Naive thymus-derived CD4-positive, alpha-beta T cell (primary cell): ENCODE measurements at regions not wholly inside any gene's neighbourhood (a gene's known extent, or its start where the extent isn't known, plus 50 kb on each side); places are given as distances from the start of the nearest gene placed in this dataset.

ENCODE experiments used
- ATAC-seq: fragments of 150-1000 bp; cut with Tn5 transposase; 2 replicates; pipeline ENCODE4 v1.10.0; 2021; ENCODE audit warnings: mild to moderate bottlenecking, moderate library complexity
- CTCF ChIA-PET: fragments of 350-600 bp; sonication (Branson Sonifier 250); formaldehyde crosslinking; loops from one replicate; lab custom pipeline; 2021; ENCODE audit warnings: antibody characterized with exemption; lab: Charles Lee
- POLR2A ChIA-PET: fragments of 350-600 bp; sonication (Branson Sonifier 250); formaldehyde crosslinking; loops from one replicate; lab custom pipeline; 2021; ENCODE audit warnings: antibody characterized with exemption, inconsistent platforms; lab: Charles Lee
- DNase-seq, 9 donors: peaks; one replicate each; pipeline versions ENCODE4 v3.0.0 to v3.0.0-alpha.2; 2020 to 2022; ENCODE audit warnings: mixed read lengths in 1 of 9
- H3K27ac ChIP-seq: one replicate; pipeline ENCODE4 v1.7.0; 2013; ENCODE audit warnings: mild to moderate bottlenecking, low read depth, low read length, moderate library complexity
- H3K27me3 ChIP-seq, 2 donors: one replicate each; pipeline ENCODE4 v1.7.0; 2013; ENCODE audit warnings: low read length in 2 of 2, mild to moderate bottlenecking in 2 of 2, moderate library complexity in 2 of 2; ENCODE audit not compliant: control insufficient read depth in 2 of 2, insufficient read depth in 2 of 2
- H3K36me3 ChIP-seq, 3 experiments: 1 replicate in 2 of 3; 2 replicates in 1 of 3; pipeline ENCODE4 v1.7.0; 2013; ENCODE audit warnings: low read length in 3 of 3, mild to moderate bottlenecking in 3 of 3, moderate library complexity in 1 of 3; ENCODE audit not compliant: insufficient read depth in 3 of 3, control insufficient read depth in 2 of 3
- H3K4me1 ChIP-seq, 2 donors: one replicate each; pipeline ENCODE4 v1.7.0; 2013; ENCODE audit warnings: low read length in 2 of 2, mild to moderate bottlenecking in 2 of 2, moderate library complexity in 1 of 2; ENCODE audit not compliant: control insufficient read depth in 2 of 2, insufficient read depth in 2 of 2
- H3K4me3 ChIP-seq: 2 replicates; pipeline ENCODE4 v1.7.0; 2013; ENCODE audit warnings: mild to moderate bottlenecking, low read length
- H3K9me3 ChIP-seq, 3 experiments: 1 replicate in 2 of 3; 2 replicates in 1 of 3; pipeline ENCODE4 v1.7.0; 2013; ENCODE audit warnings: low read length in 3 of 3; ENCODE audit not compliant: control insufficient read depth in 2 of 3
- H3K27ac Mint-ChIP-seq, 9 donors: one replicate each; pipeline ENCODE4 v1.8.0; 2020 to 2022; ENCODE audit warnings: mixed read lengths in 9 of 9, mild to moderate bottlenecking in 8 of 9, moderate library complexity in 5 of 9, inconsistent platforms in 2 of 9
- H3K27me3 Mint-ChIP-seq, 5 donors: one replicate each; pipeline ENCODE4 v1.8.0; 2021 to 2022; ENCODE audit warnings: mixed read lengths in 5 of 5, mild to moderate bottlenecking in 1 of 5
- H3K36me3 Mint-ChIP-seq, 5 donors: one replicate each; pipeline ENCODE4 v1.8.0; 2020 to 2022; ENCODE audit warnings: mixed read lengths in 5 of 5, mild to moderate bottlenecking in 3 of 5, inconsistent platforms in 1 of 5
- H3K4me1 Mint-ChIP-seq, 7 donors: one replicate each; pipeline ENCODE4 v1.8.0; 2020 to 2022; ENCODE audit warnings: mixed read lengths in 7 of 7, mild to moderate bottlenecking in 3 of 7, inconsistent platforms in 1 of 7
- H3K4me3 Mint-ChIP-seq, 10 donors: one replicate each; pipeline ENCODE4 v1.8.0; 2020 to 2022; ENCODE audit warnings: mild to moderate bottlenecking in 10 of 10, mixed read lengths in 10 of 10, moderate library complexity in 6 of 10, inconsistent platforms in 2 of 10
- H3K9me3 Mint-ChIP-seq, 11 donors: one replicate each; pipeline ENCODE4 v1.8.0; 2020 to 2022; ENCODE audit warnings: mixed read lengths in 11 of 11, mild to moderate bottlenecking in 4 of 11, inconsistent platforms in 1 of 11, moderate library complexity in 1 of 11
- intact Hi-C, 2 donors: fragments of 100-400 bp; cut with micrococcal nuclease; formaldehyde crosslinking; loops; one replicate each; pipeline ENCODE4 v1.15.1; 2023

DNA sequence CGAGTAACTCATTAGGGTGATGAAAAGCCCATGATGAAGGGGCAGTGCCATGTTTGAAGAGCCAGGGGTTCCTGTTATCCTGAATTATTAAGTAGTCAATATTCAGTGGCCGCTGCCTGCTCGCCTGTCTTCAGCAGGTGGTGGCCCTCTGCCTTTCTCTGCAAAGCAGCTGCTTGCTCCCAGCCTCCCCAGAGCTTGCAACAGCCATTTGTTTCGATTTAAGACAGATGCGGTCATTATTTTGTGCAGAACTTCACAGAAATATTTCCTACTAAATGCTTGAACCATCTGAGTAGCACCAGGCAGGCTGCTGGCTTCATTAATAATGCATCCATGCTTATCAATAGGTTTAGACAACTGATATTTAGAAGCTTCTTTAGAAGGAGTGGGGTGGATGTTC, 104.3 kb upstream of the TTC29 start:
- peaks cover 0 to 4% (median 0%) of the 10 kb centered on the region in 5 donors for H3K36me3 Mint-ChIP-seq
- intact Hi-C loops: no loop called here
- POLR2A ChIA-PET: no interaction called here
- H3K27ac Mint-ChIP-seq: no peak overlapping the region
- no peaks in the 10 kb centered on the region for H3K9me3 ChIP-seq
- ATAC-seq: no peak
- no peaks in the 10 kb centered on the region for H3K27me3 ChIP-seq
- CTCF ChIA-PET: no interaction called here
- H3K4me3 ChIP-seq: no peak overlapping the region
- no peak overlapping the region for H3K4me3 Mint-ChIP-seq
- peaks cover 0 to 11% (median 4%) of the 10 kb centered on the region in 11 donors for H3K9me3 Mint-ChIP-seq
- H3K27me3 Mint-ChIP-seq: peaks cover 13 to 46% (median 37%) of the 10 kb centered on the region in 5 donors
- no peaks in the 10 kb centered on the region for H3K4me1 ChIP-seq
- H3K27ac ChIP-seq: no peak overlapping the region
- H3K36me3 ChIP-seq: no peaks in the 10 kb centered on the region
- H3K4me1 Mint-ChIP-seq: no peaks in the 10 kb centered on the region
- no peak for DNase-seq

DNA sequence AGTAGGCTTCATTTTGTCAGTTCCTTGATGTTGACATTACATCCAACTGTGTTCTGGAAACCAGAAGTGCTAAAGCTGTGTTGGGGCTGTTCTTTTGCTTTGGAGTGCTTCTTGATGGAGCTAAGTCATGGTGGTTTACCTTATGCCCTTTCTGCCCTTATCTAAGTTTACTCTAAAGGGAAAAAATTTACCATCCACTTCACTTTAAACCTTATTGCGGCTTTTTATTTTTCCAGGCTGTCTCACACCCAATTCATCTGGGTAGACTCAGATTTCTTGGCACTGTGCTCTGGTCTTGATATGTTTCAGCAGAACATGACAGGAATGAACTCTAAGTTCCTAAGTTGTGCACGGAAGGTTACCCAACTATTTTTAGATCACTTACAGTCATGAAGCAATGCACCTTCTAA, 104.7 kb upstream of the TTC29 start:
- Mint-ChIP-seq H3K9me3 (peaks cover 0 to 11% (median 4%) of the 10 kb centered on the region in 11 donors), H3K27ac (no peak overlapping the region), H3K4me1 (peaks cover 0 to under 1% (median 0%) of the 10 kb centered on the region in 7 donors), H3K4me3 (no peak overlapping the region), H3K36me3 (peaks cover 0 to 4% (median 0%) of the 10 kb centered on the region in 5 donors), H3K27me3 (peaks cover 13 to 42% (median 34%) of the 10 kb centered on the region in 5 donors)
- intact Hi-C loops: no loop called here
- Histone ChIP-seq H3K36me3 (no peaks in the 10 kb centered on the region), H3K27ac (no peak overlapping the region), H3K4me3 (no peak overlapping the region), H3K4me1 (no peaks in the 10 kb centered on the region), H3K9me3 (no peaks in the 10 kb centered on the region), H3K27me3 (no peaks in the 10 kb centered on the region)
- ATAC-seq (no peak), DNase-seq (no peak)
- CTCF ChIA-PET: no interaction called here
- POLR2A ChIA-PET: no interaction called here

DNA sequence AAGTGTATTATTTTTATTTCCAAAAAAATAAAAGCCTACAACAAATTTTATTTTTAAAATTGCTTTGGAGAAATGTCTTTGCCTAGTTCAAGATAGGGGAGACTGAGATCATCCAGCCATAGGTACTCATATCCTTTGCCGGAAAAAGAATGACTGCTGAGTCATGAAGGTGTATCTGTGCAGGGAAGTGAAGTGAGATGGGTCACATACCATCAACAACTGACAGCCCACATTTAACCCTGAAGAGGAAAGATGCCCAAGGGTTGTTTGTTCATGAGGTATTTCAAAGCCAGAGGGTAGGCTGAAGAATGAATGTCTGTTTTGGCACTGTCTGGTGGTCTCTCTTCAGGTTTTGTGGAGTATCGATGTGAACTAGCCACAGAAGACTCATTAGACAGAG, 106.7 kb upstream of the TTC29 start:
- H3K36me3 Mint-ChIP-seq: peaks cover 0 to 4% (median 0%) of the 10 kb centered on the region in 5 donors
- Histone ChIP-seq H3K27me3 (no peaks in the 10 kb centered on the region), H3K36me3 (no peaks in the 10 kb centered on the region), H3K4me3 (no peak overlapping the region), H3K9me3 (no peaks in the 10 kb centered on the region), H3K4me1 (peaks cover 0 to 3% of the 10 kb centered on the region in 2 donors), H3K27ac (no peak overlapping the region)
- ATAC-seq (no peak), DNase-seq (no peak)
- no peak overlapping the region for H3K27ac Mint-ChIP-seq
- no peak overlapping the region for H3K4me3 Mint-ChIP-seq
- intact Hi-C loops: no loop called here
- POLR2A ChIA-PET: no interaction called here
- peaks cover 0 to 11% (median 4%) of the 10 kb centered on the region in 11 donors for H3K9me3 Mint-ChIP-seq
- CTCF ChIA-PET: no interaction called here
- H3K4me1 Mint-ChIP-seq: peaks cover 0 to 8% (median 6%) of the 10 kb centered on the region in 7 donors
- H3K27me3 Mint-ChIP-seq: peaks cover 13 to 28% (median 20%) of the 10 kb centered on the region in 5 donors

DNA sequence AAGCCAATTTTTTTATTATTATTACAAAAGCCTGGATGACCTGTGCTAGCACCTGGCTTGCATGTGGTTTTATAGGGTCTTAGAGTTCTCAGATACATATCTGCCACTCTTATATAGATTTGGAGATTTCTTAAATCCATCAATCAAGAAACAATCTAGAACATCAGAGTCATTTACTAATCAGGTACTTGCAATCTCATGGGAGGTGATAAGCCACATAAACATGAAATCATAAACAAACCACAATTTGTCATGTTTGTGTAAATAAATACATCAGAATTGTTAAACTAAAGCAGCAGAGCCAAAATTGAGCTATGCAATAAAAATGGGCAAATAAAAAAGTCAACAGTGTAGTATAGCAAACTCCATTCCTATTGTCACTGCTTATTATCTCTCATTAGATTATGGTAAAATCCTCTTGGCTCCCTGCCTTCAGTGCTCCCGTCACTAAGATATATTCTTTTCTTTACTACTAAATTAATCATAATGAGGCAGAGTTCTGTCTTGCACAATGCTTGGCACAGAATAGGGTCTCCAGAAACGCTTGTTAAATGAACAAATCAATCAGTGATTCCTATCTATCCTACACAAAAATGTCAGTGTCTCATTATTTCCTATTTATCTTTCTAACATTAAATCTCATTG, 108.7 kb upstream of the TTC29 start:
- Mint-ChIP-seq H3K27me3 (peaks cover 9 to 18% (median 12%) of the 10 kb centered on the region in 5 donors), H3K27ac (no peak overlapping the region), H3K4me1 (peaks cover 0 to 14% (median 10%) of the 10 kb centered on the region in 7 donors), H3K9me3 (peaks cover 0 to 4% (median 1%) of the 10 kb centered on the region in 11 donors), H3K4me3 (no peak overlapping the region), H3K36me3 (peaks cover 0 to 4% (median 2%) of the 10 kb centered on the region in 5 donors)
- H3K27me3 ChIP-seq: no peaks in the 10 kb centered on the region
- ChIA-PET POLR2A (no interaction called here), CTCF (no interaction called here)
- ATAC-seq: no peak
- no peaks in the 10 kb centered on the region for H3K36me3 ChIP-seq
- peaks cover 0 to 3% of the 10 kb centered on the region in 2 donors for H3K4me1 ChIP-seq
- no peak overlapping the region for H3K4me3 ChIP-seq
- intact Hi-C loops: no loop called here
- no peak for DNase-seq
- no peak overlapping the region for H3K27ac ChIP-seq
- H3K9me3 ChIP-seq: no peaks in the 10 kb centered on the region

DNA sequence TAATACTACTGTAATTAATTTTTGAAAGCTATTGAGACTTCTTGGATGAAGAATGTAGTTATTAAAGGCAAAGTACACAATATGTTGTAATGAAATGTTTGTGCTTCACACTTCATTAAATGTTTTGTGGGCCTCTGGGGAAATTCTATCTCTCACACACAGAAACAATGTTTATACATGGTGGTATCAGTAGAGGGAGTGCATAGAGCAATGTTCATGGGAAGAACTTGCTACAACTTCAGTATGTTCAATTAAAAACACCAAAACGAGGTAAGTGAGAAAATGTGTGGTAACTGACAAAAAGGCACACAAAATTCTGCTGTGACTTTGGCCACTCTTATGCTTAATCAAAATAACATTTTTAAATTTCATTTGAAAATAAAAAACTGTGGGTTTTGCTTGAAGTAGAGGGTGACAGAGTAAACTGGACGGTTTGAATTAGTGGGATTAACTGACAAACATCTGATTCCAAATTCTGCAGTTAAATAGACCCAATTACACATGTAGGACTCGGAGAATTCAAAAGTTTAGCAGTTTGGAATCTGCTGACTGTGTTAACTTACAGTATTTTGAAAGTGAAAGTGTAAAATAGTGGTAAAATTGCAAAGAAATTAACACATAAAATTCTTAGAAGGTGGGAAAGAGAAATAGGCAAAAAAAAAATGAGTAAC, 111.4 kb upstream of the TTC29 start:
- peaks cover 0 to 3% of the 10 kb centered on the region in 2 donors for H3K4me1 ChIP-seq
- ChIA-PET POLR2A (no interaction called here), CTCF (no interaction called here)
- ATAC-seq (no peak), DNase-seq (peak in 3 of 9 donors; percentile 2 to 4 (median 3))
- intact Hi-C loops: loop anchor here in 1 of 2 donors (5.0 kb wide), 1 partner anchor 535 kb away; the partner anchor contains the start of gene SLC10A7
- no peaks in the 10 kb centered on the region for H3K9me3 ChIP-seq
- H3K4me3 ChIP-seq: peak overlapping the region; percentile 57
- H3K27ac ChIP-seq: peak overlapping the region; percentile 36
- Mint-ChIP-seq H3K36me3 (peaks cover 0 to 4% (median 0%) of the 10 kb centered on the region in 5 donors), H3K4me3 (peak overlapping the region; percentile 72 to 94 (median 86)), H3K9me3 (peaks cover 0 to 1% (median 0%) of the 10 kb centered on the region in 11 donors), H3K27ac (peak overlapping the region; percentile 86 to 92 (median 89)), H3K27me3 (peaks cover 0 to 8% (median 3%) of the 10 kb centered on the region in 5 donors), H3K4me1 (peaks cover 0 to 14% (median 10%) of the 10 kb centered on the region in 7 donors)
- no peaks in the 10 kb centered on the region for H3K36me3 ChIP-seq
- no peaks in the 10 kb centered on the region for H3K27me3 ChIP-seq

DNA sequence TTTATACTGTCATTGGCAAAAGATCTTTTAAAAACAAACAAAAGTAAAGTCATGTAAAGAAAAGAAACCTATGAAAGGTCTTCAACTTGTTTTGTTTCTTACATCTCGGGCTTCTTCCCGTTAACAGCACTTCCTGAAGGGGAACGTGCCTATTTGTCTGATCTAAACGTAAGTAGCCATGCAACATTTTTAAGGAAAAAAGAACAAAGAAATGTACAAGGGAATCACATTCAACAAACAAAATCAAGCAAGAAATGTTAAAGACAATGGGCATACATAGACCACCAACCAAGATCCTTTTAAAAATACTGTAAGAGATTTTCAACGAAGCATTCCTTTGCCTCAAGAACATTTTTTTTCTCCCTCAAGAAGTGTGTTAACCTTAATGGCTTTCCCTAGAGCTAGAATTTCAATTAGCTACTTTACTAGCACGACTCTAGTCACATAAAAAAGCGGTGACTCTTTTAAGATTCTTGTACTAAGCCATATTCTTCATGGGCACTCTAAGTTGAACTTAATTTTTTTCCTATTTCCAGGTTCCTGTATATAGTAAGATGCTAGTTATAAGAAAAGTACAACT, 112.0 kb upstream of the TTC29 start:
- Mint-ChIP-seq H3K9me3 (peaks cover 0 to 1% (median 0%) of the 10 kb centered on the region in 11 donors), H3K4me1 (peaks cover 0 to 14% (median 10%) of the 10 kb centered on the region in 7 donors), H3K36me3 (peaks cover 0 to 4% (median 0%) of the 10 kb centered on the region in 5 donors), H3K27me3 (peaks cover 0 to 8% (median 0%) of the 10 kb centered on the region in 5 donors), H3K27ac (peak overlapping the region; percentile 86 to 92 (median 89)), H3K4me3 (peak overlapping the region; percentile 72 to 94 (median 86))
- no peak for ATAC-seq
- CTCF ChIA-PET: no interaction called here
- DNase-seq: peak in 3 of 9 donors; percentile 7 to 10 (median 8)
- no peaks in the 10 kb centered on the region for H3K27me3 ChIP-seq
- peaks cover 0 to 3% of the 10 kb centered on the region in 2 donors for H3K4me1 ChIP-seq
- H3K9me3 ChIP-seq: no peaks in the 10 kb centered on the region
- no peaks in the 10 kb centered on the region for H3K36me3 ChIP-seq
- POLR2A ChIA-PET: no interaction called here
- peak overlapping the region; percentile 36 for H3K27ac ChIP-seq
- intact Hi-C loops: loop anchor here in 1 of 2 donors (5.0 kb wide), 1 partner anchor 535 kb away; the partner anchor contains the start of gene SLC10A7
- H3K4me3 ChIP-seq: peak overlapping the region; percentile 57
